ENCODE measurements at regions not wholly inside any gene's neighbourhood (a gene's known extent, or its start where the extent isn't known, plus 50 kb on each side); places are given as distances from the start of the nearest gene placed in this dataset.

DNA sequence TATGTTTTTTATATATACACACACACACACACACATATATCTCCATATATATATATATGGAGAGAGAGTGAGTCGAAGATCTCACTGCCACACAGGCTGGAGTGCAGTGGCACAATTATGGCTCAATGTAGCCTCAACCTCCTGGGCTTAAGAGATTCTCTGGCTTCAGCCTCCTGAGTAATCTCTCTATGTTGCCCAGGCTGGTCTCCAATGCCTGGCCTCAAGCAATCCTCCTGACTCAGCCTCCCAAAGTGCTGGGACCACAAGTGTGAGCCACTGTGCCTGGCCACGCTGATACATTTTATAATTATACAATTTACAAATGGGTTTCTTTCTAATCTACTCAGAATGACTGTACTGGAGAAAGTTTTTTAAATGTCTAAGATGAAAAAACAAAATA is 664.2 kb downstream of the PTPRC start:
- 98% methylated on average over 2 of the region's 2 CpGs for WGBS

GRCh38 chr1:199305053-199305452 is 666.2 kb downstream of the PTPRC start:
- Histone ChIP-seq H3K27me3 (ENCODE audit: control insufficient read depth, insufficient read depth) (no peaks in the 10 kb centered on the region), H3K27ac (ENCODE audit: low read length) (no peak overlapping the region), H3K4me3 (ENCODE audit: low read length) (no peak overlapping the region), H3K9me3 (ENCODE audit: control insufficient read depth, low read length) (no peaks in the 10 kb centered on the region), H3K4me1 (ENCODE audit: control insufficient read depth, insufficient read depth, low read length) (no peaks in the 10 kb centered on the region)
- intact Hi-C loops (cut with DNase I) = no loop called here
- ATAC-seq (no peak), DNase-seq (peak in 1 of 3 donors; percentile 27)
- WGBS = 63% methylated on average over 2 of the region's 2 CpGs

More for the DNA sequence above, 664.2 kb downstream of the PTPRC start:
- H3K4me1 ChIP-seq (ENCODE audit: control insufficient read depth, insufficient read depth, low read length) = no peaks in the 10 kb centered on the region
- no peaks in the 10 kb centered on the region for H3K27me3 ChIP-seq (ENCODE audit: control insufficient read depth, insufficient read depth)
- no peak overlapping the region for H3K4me3 ChIP-seq (ENCODE audit: low read length)
- H3K27ac ChIP-seq (ENCODE audit: low read length) = no peak overlapping the region
- intact Hi-C loops (cut with DNase I) = no loop called here
- H3K9me3 ChIP-seq (ENCODE audit: control insufficient read depth, low read length) = no peaks in the 10 kb centered on the region
- DNase-seq (no peak), ATAC-seq (no peak)

- WGBS = 86% methylated on average over 6 of the region's 6 CpGs
- Histone ChIP-seq H3K9me3 (ENCODE audit: control insufficient read depth, low read length) (no peaks in the 10 kb centered on the region), H3K4me1 (ENCODE audit: control insufficient read depth, insufficient read depth, low read length) (no peaks in the 10 kb centered on the region), H3K27me3 (ENCODE audit: control insufficient read depth, insufficient read depth) (no peaks in the 10 kb centered on the region), H3K4me3 (ENCODE audit: low read length) (no peak overlapping the region), H3K27ac (ENCODE audit: low read length) (no peak overlapping the region)
- no peak for ATAC-seq
- no peak for DNase-seq
- intact Hi-C loops (cut with DNase I) = no loop called here
These were observed 668.8 kb downstream of the PTPRC start for GRCh38 chr1:199307496-199308264.

DNA sequence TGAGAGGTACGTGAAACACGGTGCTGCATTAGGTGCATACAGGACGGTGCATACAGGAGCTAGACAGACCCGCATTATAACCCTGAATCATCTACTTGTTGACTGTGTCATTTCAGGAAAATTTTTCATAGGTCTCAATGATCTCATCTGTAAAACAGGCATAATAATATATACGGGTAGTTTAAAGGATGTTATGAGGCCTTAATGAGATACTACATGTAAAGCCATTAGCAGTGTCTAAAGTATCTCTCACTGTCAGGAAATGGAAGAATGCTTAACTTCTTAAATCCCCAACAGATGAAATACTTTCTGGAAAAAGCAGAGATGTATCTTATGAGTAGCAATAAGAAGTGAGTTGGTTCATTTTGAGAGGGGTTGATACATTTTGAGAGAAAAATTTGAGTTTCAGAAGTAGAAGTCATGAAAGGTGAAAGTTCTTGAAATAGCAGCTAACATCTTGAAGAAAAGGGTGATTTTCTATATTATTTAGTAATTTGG is 669.6 kb downstream of the PTPRC start:
- DNase-seq (no peak), ATAC-seq (no peak)
- H3K27ac ChIP-seq (ENCODE audit: low read length) = no peak overlapping the region
- no peaks in the 10 kb centered on the region for H3K27me3 ChIP-seq (ENCODE audit: control insufficient read depth, insufficient read depth)
- intact Hi-C loops (cut with DNase I) = no loop called here
- H3K9me3 ChIP-seq (ENCODE audit: control insufficient read depth, low read length) = no peaks in the 10 kb centered on the region
- H3K4me1 ChIP-seq (ENCODE audit: control insufficient read depth, insufficient read depth, low read length) = no peaks in the 10 kb centered on the region
- 92% methylated on average over 5 of the region's 5 CpGs for WGBS
- H3K4me3 ChIP-seq (ENCODE audit: low read length) = no peak overlapping the region

DNA sequence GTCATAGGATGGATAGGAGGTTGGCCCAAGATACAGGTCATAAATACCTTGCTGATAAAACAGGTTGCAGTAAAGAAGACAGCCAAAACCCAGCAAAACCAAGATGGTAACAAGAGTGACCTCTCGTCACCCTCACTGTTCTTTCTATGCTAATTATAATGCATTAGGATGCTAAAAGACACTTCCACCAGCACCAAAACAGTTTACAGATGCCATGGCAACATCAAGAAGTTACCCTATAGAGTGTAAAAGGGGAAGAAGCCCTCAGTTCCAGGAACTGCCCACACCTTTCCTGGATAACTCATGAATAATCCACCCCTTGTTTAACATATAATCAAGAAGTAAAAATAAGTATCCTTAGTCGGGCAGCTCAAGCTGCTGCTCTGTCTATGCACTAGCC is 671.9 kb downstream of the PTPRC start:
- Histone ChIP-seq H3K4me3 (ENCODE audit: low read length) (no peak overlapping the region), H3K27me3 (ENCODE audit: control insufficient read depth, insufficient read depth) (no peaks in the 10 kb centered on the region), H3K4me1 (ENCODE audit: control insufficient read depth, insufficient read depth, low read length) (no peaks in the 10 kb centered on the region), H3K9me3 (ENCODE audit: control insufficient read depth, low read length) (no peaks in the 10 kb centered on the region), H3K27ac (ENCODE audit: low read length) (no peak overlapping the region)
- intact Hi-C loops (cut with DNase I) = no loop called here
- WGBS = 91% methylated on average over 2 of the region's 2 CpGs
- no peak for DNase-seq
- no peak for ATAC-seq

DNA sequence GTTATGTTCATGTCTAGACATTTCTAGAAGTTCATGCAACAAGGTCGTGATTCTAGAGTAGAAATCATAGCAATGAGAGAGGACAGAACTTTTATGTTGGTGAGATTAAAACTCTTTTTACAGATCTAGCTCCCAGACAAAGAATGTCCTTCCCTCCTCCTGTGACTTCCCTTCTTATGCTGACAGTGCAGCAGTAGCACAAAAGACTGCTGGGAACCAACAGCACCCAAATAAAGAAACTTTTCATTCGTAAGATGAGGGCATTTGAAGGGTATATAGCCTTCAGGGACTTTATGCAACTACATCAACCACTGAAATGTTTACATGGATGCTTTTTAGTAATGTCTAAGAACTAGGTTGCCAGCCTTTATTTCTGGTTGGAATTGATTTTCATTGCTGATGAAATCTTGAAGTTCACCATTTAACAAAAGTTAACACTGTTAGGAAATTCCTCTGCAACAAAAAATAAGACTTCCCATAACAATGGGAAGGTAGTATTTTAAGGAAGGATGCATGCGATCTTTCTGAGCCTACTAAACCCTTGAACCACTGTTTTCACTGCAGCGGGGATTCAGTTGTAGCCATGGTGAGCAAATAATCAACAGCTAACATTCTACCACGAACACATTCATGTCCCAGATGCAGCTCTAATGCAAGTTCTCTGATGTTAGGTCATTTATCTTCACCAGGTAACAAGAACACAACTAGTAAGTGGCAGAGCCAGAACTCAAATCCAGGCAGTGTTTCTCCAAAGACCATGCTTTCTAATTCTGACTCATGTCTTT is 672.8 kb downstream of the PTPRC start:
- WGBS = 71% methylated on average over 5 of the region's 5 CpGs
- intact Hi-C loops (cut with DNase I) = no loop called here

DNA sequence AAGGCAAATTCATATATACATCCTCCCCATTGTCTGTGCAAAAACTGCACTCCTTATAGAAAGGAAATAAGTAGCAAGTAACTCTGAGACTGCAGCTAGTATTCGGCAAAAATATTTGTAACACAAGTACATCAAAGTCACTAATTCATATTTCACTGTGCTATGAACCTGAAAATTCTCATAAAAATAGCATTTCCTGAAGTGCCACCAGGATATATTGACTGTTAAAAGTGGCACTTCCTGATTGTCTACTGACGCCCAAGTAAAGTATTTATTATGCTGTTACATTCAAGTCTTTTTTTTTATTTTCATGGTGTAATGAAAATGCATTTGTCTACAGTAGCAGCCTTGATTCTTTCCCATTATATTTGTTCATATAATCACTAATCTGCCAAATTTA is 673.8 kb downstream of the PTPRC start:
- 62% methylated on average over 2 of the region's 2 CpGs for WGBS
- H3K27ac ChIP-seq (ENCODE audit: low read length) = no peak overlapping the region
- intact Hi-C loops (cut with DNase I) = no loop called here
- no peaks in the 10 kb centered on the region for H3K9me3 ChIP-seq (ENCODE audit: control insufficient read depth, low read length)
- no peaks in the 10 kb centered on the region for H3K4me1 ChIP-seq (ENCODE audit: control insufficient read depth, insufficient read depth, low read length)
- no peak overlapping the region for H3K4me3 ChIP-seq (ENCODE audit: low read length)
- H3K27me3 ChIP-seq (ENCODE audit: control insufficient read depth, insufficient read depth) = no peaks in the 10 kb centered on the region
- ATAC-seq (no peak), DNase-seq (no peak)

More for the DNA sequence above, 672.8 kb downstream of the PTPRC start:
- Histone ChIP-seq H3K27ac (ENCODE audit: low read length) (no peak overlapping the region), H3K27me3 (ENCODE audit: control insufficient read depth, insufficient read depth) (no peaks in the 10 kb centered on the region), H3K4me1 (ENCODE audit: control insufficient read depth, insufficient read depth, low read length) (no peaks in the 10 kb centered on the region), H3K9me3 (ENCODE audit: control insufficient read depth, low read length) (no peaks in the 10 kb centered on the region), H3K4me3 (ENCODE audit: low read length) (no peak overlapping the region)
- DNase-seq (no peak), ATAC-seq (no peak)

- intact Hi-C loops (cut with DNase I) = no loop called here
- no peak overlapping the region for H3K4me3 ChIP-seq (ENCODE audit: low read length)
- no peak for DNase-seq
- no peaks in the 10 kb centered on the region for H3K4me1 ChIP-seq (ENCODE audit: control insufficient read depth, insufficient read depth, low read length)
- ATAC-seq = no peak
- WGBS = 71% methylated on average over 2 of the region's 2 CpGs
- H3K27me3 ChIP-seq (ENCODE audit: control insufficient read depth, insufficient read depth) = no peaks in the 10 kb centered on the region
- H3K27ac ChIP-seq (ENCODE audit: low read length) = no peak overlapping the region
- H3K9me3 ChIP-seq (ENCODE audit: control insufficient read depth, low read length) = no peaks in the 10 kb centered on the region
These were observed 674.6 kb downstream of the PTPRC start for GRCh38 chr1:199313444-199313843.

DNA sequence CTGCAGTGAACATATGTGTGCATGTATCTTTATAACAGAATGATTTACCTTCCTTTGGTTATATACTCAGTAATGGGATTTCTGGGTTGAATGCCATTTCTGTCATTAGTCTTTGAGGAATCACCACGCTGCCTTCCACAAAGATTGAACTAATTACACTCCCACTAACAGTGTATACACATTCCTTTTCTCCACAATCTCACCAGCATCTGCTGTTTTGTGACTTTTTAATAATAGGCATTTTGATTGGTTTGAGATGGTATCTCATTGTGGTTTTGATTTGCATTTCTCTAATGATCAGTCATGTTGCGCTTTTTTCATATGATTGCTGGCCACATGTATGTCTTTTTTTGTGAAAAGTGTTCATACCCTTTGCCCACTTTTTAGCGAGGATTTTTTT is 680.5 kb downstream of the PTPRC start:
- 91% methylated on average over 3 of the region's 3 CpGs for WGBS
- Histone ChIP-seq H3K4me3 (ENCODE audit: low read length) (no peak overlapping the region), H3K27ac (ENCODE audit: low read length) (no peak overlapping the region), H3K27me3 (ENCODE audit: control insufficient read depth, insufficient read depth) (no peaks in the 10 kb centered on the region), H3K4me1 (ENCODE audit: control insufficient read depth, insufficient read depth, low read length) (no peaks in the 10 kb centered on the region), H3K9me3 (ENCODE audit: control insufficient read depth, low read length) (no peaks in the 10 kb centered on the region)
- intact Hi-C loops (cut with DNase I) = no loop called here
- no peak for DNase-seq
- no peak for ATAC-seq

DNA sequence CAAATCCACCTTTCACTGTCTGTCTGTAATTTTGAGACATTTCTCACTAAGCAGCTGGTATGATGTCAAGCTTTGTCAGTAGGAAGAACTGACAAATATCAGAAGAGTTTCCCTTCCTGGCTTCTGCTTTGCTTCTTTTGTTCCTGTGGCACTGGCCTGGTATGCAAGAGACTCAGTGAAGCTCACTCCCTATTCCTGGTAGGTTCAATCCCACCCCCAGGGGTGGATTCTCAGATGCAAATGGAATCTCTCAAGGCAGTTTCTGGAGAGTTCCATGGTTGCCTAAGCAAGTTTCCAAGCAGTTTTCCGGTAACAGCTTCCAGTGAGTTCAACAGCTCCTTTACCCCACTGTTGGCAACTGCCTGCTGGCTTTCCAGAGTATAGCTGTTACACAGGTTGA is 683.4 kb downstream of the PTPRC start:
- ATAC-seq (no peak), DNase-seq (no peak)
- Histone ChIP-seq H3K27ac (ENCODE audit: low read length) (no peak overlapping the region), H3K4me1 (ENCODE audit: control insufficient read depth, insufficient read depth, low read length) (no peaks in the 10 kb centered on the region), H3K4me3 (ENCODE audit: low read length) (no peak overlapping the region), H3K9me3 (ENCODE audit: control insufficient read depth, low read length) (no peaks in the 10 kb centered on the region), H3K27me3 (ENCODE audit: control insufficient read depth, insufficient read depth) (no peaks in the 10 kb centered on the region)
- WGBS = 89% methylated on average over 1 of the region's 1 CpG
- intact Hi-C loops (cut with DNase I) = no loop called here

DNA sequence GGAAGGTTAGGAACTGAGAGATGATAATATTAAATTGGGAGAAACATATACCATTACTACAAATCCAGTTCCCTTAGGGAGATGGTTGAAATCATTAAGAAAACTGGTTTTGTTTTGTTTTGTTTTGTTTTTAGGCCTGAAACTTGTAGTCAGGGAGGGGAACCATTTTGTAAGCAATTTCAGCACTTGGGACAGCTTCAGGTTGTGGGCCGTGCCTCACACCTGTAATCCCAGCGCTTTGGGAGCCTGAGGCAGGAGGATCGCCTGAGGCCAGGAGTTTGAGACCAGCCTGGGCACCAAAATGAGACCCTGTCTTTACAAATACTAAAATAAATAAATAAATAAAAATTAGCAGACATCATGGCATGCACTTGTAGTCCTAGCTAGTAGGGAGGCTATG is 694.3 kb upstream of the NR5A2 start:
- WGBS = 94% methylated on average over 3 of the region's 3 CpGs
- intact Hi-C loops (cut with DNase I) = no loop called here
- ATAC-seq (no peak), DNase-seq (no peak)
- Histone ChIP-seq H3K4me3 (ENCODE audit: low read length) (no peak overlapping the region), H3K9me3 (ENCODE audit: control insufficient read depth, low read length) (no peaks in the 10 kb centered on the region), H3K4me1 (ENCODE audit: control insufficient read depth, insufficient read depth, low read length) (no peaks in the 10 kb centered on the region), H3K27ac (ENCODE audit: low read length) (no peak overlapping the region), H3K27me3 (ENCODE audit: control insufficient read depth, insufficient read depth) (peaks cover 2% of the 10 kb centered on the region)

All from right cardiac atrium (tissue), 5 donors.